ENCODE measurements at regions not wholly inside any gene's neighbourhood (a gene's known extent, or its start where the extent isn't known, plus 50 kb on each side); places are given as distances from the start of the nearest gene placed in this dataset.

DNA sequence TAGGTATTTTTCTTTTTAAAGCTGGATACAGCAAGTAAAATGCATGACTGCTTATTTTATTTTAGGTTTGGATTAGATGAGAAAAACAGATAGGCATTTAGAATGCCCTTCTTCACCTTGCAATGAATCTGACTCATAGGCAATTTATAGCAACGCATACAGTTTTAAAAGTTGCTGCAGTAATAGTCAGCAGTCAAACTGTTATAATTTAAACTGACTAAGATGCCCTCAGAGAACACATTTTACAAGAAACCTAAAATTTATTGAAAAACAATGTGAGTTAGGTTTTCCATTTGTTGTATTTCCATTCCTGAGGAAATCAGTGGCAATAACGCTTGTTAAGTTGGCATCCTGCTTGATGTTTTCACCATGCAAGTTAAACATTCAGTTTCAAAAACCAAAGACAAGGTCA lies 1128.2 kb upstream of the PCDH9 start:
- CTCF ChIA-PET, result no interaction called here
- ATAC-seq (no peak), DNase-seq (no peak)
- Mint-ChIP-seq H3K9me3 (ENCODE audit: low read depth) (peaks cover 6% of the 10 kb centered on the region), H3K27me3 (no peaks in the 10 kb centered on the region), H3K4me1 (no peaks in the 10 kb centered on the region), H3K36me3 (no peaks in the 10 kb centered on the region), H3K4me3 (no peak overlapping the region), H3K27ac (no peak overlapping the region)

DNA sequence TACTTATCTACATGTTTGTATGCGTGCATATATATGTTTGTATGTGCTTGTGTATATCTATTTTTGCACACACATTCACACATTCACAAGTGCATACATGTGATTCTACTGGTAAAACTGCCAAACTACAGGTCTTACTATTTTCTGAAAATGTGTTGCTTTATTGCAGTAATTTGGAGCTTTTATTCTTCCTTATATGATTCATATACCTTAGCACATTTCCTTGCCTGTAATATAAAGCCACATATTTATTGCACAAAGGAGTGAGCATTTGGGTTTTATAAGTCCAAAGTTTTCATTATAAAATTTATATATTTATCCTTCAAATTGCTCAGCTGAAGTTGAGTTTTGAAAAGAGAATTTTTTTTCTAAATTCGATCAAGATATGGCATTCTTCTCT lies 1120.4 kb upstream of the PCDH9 start:
- ATAC-seq, result no peak
- Mint-ChIP-seq H3K27me3 (no peaks in the 10 kb centered on the region), H3K9me3 (ENCODE audit: low read depth) (peaks cover 12% of the 10 kb centered on the region), H3K36me3 (no peaks in the 10 kb centered on the region), H3K4me3 (no peak overlapping the region), H3K4me1 (no peaks in the 10 kb centered on the region), H3K27ac (no peak overlapping the region)
- DNase-seq, result no peak
- CTCF ChIA-PET, result no interaction called here

DNA sequence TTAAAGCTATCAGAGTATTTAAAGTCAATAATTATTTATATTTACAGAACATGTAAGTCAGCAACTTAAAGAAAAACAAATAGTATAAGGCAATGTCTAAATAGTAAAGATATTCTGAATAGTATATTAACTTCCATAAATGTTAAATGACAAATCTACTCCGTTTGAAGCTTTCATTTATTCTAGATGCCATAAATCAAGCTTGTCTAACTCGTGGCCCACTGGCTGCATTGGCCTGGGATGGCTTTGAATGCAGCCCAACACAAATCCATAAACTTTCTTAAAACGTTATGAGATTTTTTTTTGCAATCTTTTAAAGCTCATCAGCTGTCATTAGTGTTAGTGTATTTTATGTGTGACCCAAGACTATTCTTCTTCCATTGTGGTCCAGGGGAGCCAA lies 1117.1 kb upstream of the PCDH9 start:
- Mint-ChIP-seq H3K4me3 (no peak overlapping the region), H3K4me1 (no peaks in the 10 kb centered on the region), H3K27me3 (no peaks in the 10 kb centered on the region), H3K36me3 (no peaks in the 10 kb centered on the region), H3K9me3 (ENCODE audit: low read depth) (peaks cover 10% of the 10 kb centered on the region), H3K27ac (no peak overlapping the region)
- no peak for ATAC-seq
- no peak for DNase-seq
- CTCF ChIA-PET, result no interaction called here

DNA sequence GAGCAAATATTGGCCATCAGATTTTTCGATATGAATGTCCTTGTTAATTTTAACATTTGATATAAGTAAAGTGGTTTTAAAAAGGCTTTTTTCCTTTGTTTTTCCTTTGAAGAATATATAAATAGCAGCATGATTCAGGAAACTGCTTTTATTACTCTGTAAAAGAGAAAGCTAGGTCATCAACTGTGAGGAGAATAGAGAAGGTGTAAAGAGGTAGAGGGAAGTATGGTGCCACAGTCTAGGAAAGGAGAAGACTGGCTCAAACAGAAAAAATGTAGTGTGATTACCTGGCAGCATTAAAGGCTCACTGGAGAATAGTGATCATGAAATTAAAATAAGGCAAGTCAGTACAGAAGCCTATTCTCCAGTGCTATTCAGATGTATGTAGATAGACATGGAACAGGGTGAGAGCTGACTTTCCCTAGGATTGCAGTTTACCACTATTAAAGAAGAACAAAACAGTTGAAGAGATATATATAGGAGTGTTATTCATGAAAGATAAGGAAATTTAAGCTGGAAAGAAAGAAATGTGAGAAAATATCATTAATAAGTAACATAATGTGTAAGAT lies 1115.9 kb upstream of the PCDH9 start:
- Mint-ChIP-seq H3K27ac (no peak overlapping the region), H3K4me1 (no peaks in the 10 kb centered on the region), H3K36me3 (no peaks in the 10 kb centered on the region), H3K9me3 (ENCODE audit: low read depth) (peaks cover 18% of the 10 kb centered on the region), H3K27me3 (no peaks in the 10 kb centered on the region), H3K4me3 (no peak overlapping the region)
- CTCF ChIA-PET, result no interaction called here
- DNase-seq (no peak), ATAC-seq (no peak)

DNA sequence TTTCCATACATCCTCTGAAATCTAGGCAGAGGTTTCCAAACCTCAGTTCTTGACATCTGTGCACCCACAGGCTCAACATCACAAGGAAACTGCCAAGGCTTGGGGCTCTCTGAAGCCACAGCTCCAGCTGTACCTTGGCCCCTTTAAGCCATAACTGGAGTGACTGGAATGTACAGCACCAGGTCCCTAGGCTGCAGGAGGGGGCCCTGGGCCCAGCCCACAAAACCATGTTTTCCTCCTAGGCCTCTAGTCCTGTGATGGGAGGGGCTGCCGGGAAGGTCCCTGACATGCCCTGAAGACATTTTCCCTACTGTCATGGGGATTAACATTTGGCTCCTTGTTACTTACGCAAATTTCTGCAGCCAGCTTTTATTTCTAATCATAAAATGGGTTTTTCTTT lies 1093.0 kb upstream of the PCDH9 start:
- DNase-seq (no peak), ATAC-seq (no peak)
- Mint-ChIP-seq H3K27ac (no peak overlapping the region), H3K4me1 (no peaks in the 10 kb centered on the region), H3K9me3 (ENCODE audit: low read depth) (peaks cover 19% of the 10 kb centered on the region), H3K36me3 (no peaks in the 10 kb centered on the region), H3K27me3 (no peaks in the 10 kb centered on the region), H3K4me3 (no peak overlapping the region)
- CTCF ChIA-PET, result no interaction called here

DNA sequence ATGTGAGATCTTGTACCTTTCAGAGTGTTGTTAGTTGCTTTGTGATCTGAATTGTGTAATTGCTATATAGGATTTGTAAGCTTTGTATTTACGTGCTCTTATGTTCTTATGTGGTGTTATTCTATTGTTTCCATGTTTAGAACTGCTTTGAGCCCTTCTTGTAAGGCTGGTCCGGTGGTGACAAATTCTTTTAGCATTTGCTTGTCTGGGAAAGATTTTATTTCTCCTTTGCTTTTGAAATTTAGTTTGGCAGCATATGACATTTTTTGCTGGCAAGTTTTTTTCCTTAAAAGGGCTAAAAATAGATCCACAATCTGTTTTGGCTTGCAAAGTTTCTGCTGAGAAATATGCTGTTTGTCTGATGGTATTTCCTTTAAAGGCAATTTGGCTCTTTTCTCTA lies 1089.2 kb upstream of the PCDH9 start:
- Mint-ChIP-seq H3K36me3 (no peaks in the 10 kb centered on the region), H3K4me3 (no peak overlapping the region), H3K4me1 (no peaks in the 10 kb centered on the region), H3K27ac (no peak overlapping the region), H3K27me3 (no peaks in the 10 kb centered on the region), H3K9me3 (ENCODE audit: low read depth) (peaks cover 26% of the 10 kb centered on the region)
- CTCF ChIA-PET, result no interaction called here
- DNase-seq (no peak), ATAC-seq (no peak)

DNA sequence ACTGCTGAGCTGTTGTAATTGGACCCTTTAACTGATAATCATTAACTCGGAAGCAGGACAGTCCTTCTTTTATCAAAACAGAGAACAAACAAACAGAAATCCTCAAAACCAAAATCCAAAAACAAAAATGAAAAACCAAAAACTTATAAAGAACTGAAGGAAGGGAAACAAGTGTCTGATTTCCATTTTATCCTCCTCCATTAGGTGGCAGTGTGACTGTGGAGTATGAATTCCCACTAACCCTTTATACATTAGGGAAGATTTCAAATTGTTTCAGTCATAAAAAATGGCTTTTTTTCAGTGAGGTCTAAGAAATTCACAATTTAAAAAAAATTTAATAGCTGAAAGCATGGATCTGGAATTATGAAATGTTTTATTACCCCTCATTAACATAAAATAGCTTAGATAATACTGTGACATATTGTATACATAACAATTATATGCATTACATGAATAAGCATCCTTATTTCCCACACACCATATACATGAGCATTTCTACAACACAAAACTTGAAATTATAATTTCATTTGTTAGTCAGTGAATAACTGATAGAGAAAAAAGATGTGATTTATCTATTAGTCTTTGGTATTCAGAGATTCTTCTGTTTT lies 1074.3 kb upstream of the PCDH9 start:
- ATAC-seq, result no peak
- no peaks in the 10 kb centered on the region for H3K27me3 Mint-ChIP-seq
- CTCF ChIA-PET, result no interaction called here

DNA sequence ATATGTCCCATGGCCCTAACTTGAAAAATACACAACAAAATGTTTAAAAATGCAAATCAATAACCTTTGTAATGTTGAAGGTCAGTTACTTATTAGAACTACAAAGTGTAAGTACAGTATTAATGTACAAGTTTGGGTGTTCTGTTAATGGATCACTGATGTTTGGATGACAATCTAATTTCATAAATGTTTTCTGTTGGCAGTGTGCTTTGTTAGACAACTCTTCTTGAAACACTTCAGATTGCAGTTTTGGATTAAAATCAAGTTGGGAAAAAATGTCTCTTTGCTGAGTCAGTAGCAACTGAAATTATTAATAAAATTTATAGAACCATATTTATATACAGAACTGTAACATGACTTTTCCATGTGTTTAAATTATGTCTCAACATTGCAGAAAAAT lies 1063.5 kb upstream of the PCDH9 start:
- CTCF ChIA-PET, result no interaction called here
- Mint-ChIP-seq H3K27ac (no peak overlapping the region), H3K9me3 (ENCODE audit: low read depth) (no peaks in the 10 kb centered on the region), H3K4me3 (no peak overlapping the region), H3K36me3 (no peaks in the 10 kb centered on the region), H3K27me3 (no peaks in the 10 kb centered on the region), H3K4me1 (no peaks in the 10 kb centered on the region)
- DNase-seq, result no peak
- no peak for ATAC-seq

More for the DNA sequence above, 1074.3 kb upstream of the PCDH9 start:
- H3K4me1 Mint-ChIP-seq, result no peaks in the 10 kb centered on the region
- no peak overlapping the region for H3K27ac Mint-ChIP-seq
- H3K9me3 Mint-ChIP-seq (ENCODE audit: low read depth), result peaks cover 6% of the 10 kb centered on the region
- no peak overlapping the region for H3K4me3 Mint-ChIP-seq
- DNase-seq, result no peak
- no peaks in the 10 kb centered on the region for H3K36me3 Mint-ChIP-seq

DNA sequence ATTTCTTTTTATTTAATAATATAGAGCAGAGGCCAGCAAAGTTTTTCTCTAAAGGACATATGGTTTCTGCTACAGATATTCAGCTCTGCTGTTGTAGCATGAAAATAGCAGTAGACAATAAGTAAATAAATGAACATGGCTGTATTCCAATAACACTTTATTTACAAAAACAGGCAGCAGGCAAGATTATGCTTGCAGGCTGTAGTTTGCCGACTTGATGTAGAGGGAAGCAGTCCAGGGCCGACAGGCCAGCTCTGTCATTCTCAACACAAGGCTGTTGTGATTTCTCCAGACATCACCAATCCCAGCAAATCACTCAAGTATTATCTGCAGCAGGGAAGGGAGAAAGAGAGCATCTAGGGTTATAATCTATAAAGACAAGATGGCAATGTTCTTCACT lies 1062.5 kb upstream of the PCDH9 start:
- Mint-ChIP-seq H3K9me3 (ENCODE audit: low read depth) (no peaks in the 10 kb centered on the region), H3K4me3 (no peak overlapping the region), H3K27me3 (no peaks in the 10 kb centered on the region), H3K36me3 (no peaks in the 10 kb centered on the region), H3K27ac (no peak overlapping the region), H3K4me1 (no peaks in the 10 kb centered on the region)
- CTCF ChIA-PET, result no interaction called here
- DNase-seq (no peak), ATAC-seq (no peak)

DNA sequence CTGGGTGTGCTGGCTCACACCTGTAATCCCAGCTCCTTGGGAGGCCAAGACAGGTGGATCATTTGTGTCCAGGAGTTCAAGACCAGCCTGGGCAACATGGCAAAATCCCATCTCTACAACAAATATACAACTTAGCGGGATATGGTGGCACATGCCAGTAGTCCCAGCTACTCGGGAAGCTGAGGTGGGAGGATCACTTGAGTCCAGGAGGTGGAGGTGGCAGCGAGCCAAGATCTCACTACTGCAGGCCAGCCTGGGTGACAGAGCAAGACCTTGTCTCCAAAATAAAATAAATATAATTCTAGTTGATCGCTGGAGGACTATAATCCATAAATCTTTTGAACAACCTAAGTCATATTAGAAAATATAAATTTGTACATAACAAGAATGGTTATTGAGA lies 1061.5 kb upstream of the PCDH9 start:
- ATAC-seq, result no peak
- Mint-ChIP-seq H3K9me3 (ENCODE audit: low read depth) (no peaks in the 10 kb centered on the region), H3K27me3 (no peaks in the 10 kb centered on the region), H3K36me3 (no peaks in the 10 kb centered on the region), H3K27ac (no peak overlapping the region), H3K4me3 (no peak overlapping the region), H3K4me1 (no peaks in the 10 kb centered on the region)
- CTCF ChIA-PET, result no interaction called here
- no peak for DNase-seq

DNA sequence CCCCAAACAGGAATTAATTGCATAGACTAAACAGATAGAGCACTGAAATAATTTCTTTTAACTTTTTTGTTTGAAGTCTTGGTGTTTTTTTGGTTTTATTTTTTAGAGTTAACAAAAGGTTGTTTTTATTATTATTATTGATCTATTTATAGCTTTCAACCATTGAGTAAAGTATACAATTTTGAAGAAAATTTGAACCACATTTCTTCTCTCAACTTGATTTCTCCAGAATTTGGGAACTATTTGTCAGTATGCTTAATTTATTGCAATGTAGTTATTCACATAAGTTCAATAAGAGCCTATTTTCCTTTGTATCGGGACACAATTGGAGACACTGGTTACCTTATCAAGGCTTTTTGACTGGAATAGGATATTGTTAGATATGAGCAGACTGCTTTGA lies 1045.6 kb upstream of the PCDH9 start:
- ATAC-seq (no peak), DNase-seq (no peak)
- CTCF ChIA-PET, result no interaction called here
- Mint-ChIP-seq H3K27ac (no peak overlapping the region), H3K27me3 (no peaks in the 10 kb centered on the region), H3K36me3 (no peaks in the 10 kb centered on the region), H3K4me3 (no peak overlapping the region), H3K4me1 (no peaks in the 10 kb centered on the region), H3K9me3 (ENCODE audit: low read depth) (peaks cover 14% of the 10 kb centered on the region)

DNA sequence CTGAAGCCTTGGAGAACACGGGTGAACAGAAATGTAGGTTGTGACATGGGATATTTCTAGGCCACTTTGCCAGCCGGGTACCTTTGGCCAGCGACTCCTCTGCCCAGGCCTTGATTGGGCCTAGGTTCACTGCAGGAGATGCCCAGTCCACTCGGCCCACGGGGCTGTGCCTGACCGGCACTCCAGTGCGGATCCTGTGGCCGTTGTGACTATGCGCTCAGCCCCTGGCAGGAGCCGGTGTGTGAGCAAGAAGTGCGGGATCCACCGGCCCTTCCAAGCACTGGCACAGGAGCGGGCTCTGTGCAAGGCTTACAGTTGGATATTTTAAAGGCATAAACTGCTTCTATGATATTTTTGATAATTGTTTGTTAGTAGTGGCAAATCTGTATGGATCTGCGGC lies 1042.5 kb upstream of the PCDH9 start:
- Mint-ChIP-seq H3K36me3 (no peaks in the 10 kb centered on the region), H3K27ac (no peak overlapping the region), H3K9me3 (ENCODE audit: low read depth) (peaks cover 14% of the 10 kb centered on the region), H3K27me3 (no peaks in the 10 kb centered on the region), H3K4me1 (no peaks in the 10 kb centered on the region), H3K4me3 (no peak overlapping the region)
- ATAC-seq, result no peak
- no peak for DNase-seq
- CTCF ChIA-PET, result no interaction called here

DNA sequence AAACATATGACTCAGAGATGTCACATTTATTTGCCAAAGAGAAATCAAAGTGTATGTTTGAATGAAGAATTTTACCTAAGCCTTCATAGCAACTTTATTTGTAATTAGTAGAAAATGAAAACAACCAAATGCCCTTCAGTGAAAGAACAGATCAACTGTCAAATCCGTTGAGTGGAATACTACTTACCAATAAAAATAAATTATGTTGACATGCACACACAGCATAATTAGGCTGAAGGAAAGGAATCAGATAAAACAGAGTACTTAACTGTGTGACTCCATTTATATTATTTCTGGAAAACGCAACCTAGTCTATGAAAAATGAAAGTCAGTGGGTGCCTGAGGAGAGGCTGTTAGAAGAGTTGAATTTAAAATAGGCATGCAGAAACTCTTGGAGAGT lies 1034.6 kb upstream of the PCDH9 start:
- DNase-seq, result no peak
- Mint-ChIP-seq H3K27me3 (no peaks in the 10 kb centered on the region), H3K9me3 (ENCODE audit: low read depth) (no peaks in the 10 kb centered on the region), H3K36me3 (no peaks in the 10 kb centered on the region), H3K4me3 (no peak overlapping the region), H3K27ac (no peak overlapping the region), H3K4me1 (no peaks in the 10 kb centered on the region)
- CTCF ChIA-PET, result no interaction called here
- ATAC-seq, result no peak

DNA sequence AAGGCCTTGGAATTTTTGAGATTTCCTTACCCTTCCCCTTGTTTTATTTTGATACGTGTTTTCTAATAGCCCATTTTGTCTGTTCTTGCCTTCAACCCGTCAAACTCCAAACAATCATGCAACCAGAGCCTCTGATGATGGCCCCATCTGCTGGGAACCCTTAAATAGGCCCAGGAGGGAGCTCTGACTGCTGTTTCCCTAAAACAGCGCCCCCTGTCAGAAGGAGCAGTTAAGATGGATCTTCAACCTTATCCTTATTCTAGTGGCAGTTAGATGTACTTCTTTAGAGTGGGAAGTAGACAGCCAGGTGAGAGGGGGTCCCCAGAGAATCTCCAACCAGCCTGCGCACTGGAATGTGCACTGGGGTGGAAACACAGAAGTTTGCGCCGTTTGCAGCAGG lies 1031.0 kb upstream of the PCDH9 start:
- H3K27me3 Mint-ChIP-seq, result no peaks in the 10 kb centered on the region
- no peak overlapping the region for H3K27ac Mint-ChIP-seq
- DNase-seq, result no peak
- ATAC-seq, result no peak
- no peaks in the 10 kb centered on the region for H3K36me3 Mint-ChIP-seq
- no peaks in the 10 kb centered on the region for H3K4me1 Mint-ChIP-seq
- H3K4me3 Mint-ChIP-seq, result no peak overlapping the region
- CTCF ChIA-PET, result no interaction called here
- H3K9me3 Mint-ChIP-seq (ENCODE audit: low read depth), result peaks cover 3% of the 10 kb centered on the region

Data from activated CD8-positive, alpha-beta memory T cell treated with anti-CD3 and anti-CD28 coated beads, Interleukin-2, amount 10 ng/mL, durations not matched to agents 7 days and 5 days (primary cell).